ENCODE measurements at regions not wholly inside any gene's neighbourhood (a gene's known extent, or its start where the extent isn't known, plus 50 kb on each side); places are given as distances from the start of the nearest gene placed in this dataset.

- Histone ChIP-seq H2AFZ (ENCODE audit: low read depth) (no peak overlapping the region), H3K36me3 (ENCODE audit: insufficient read depth) (no peaks in the 10 kb centered on the region), H3K4me2 (no peak overlapping the region), H3K4me1 (ENCODE audit: low read depth, poor library complexity, severe bottlenecking) (no peaks in the 10 kb centered on the region), H3K9ac (no peak overlapping the region), H3K27me3 (ENCODE audit: insufficient read depth, low read depth) (no peaks in the 10 kb centered on the region), H4K20me1 (ENCODE audit: insufficient read depth) (no peaks in the 10 kb centered on the region), H3K27ac (no peak overlapping the region), H3K4me3 (IDR thresholded peaks at IDR 0.05; ENCODE audit: insufficient read depth, low read depth, low read length) (no peak overlapping the region), H3K79me2 (ENCODE audit: insufficient read depth, low read depth) (no peaks in the 10 kb centered on the region)
- TF ChIP-seq CTCF (conservative IDR thresholded peaks at IDR 0.05; ENCODE audit: low read depth, low read length), result no peak
Observed at GRCh38 chr4:11727903-11728564, 299.3 kb upstream of the HS3ST1 start.

GRCh38 chr4:11724731-11725130 is 296.0 kb upstream of the HS3ST1 start:
- no peaks in the 10 kb centered on the region for H3K27me3 ChIP-seq (ENCODE audit: insufficient read depth, low read depth)
- H2AFZ ChIP-seq (ENCODE audit: low read depth), result no peak overlapping the region
- H4K20me1 ChIP-seq (ENCODE audit: insufficient read depth), result no peaks in the 10 kb centered on the region
- H3K4me3 ChIP-seq (IDR thresholded peaks at IDR 0.05; ENCODE audit: insufficient read depth, low read depth, low read length), result no peak overlapping the region
- no peaks in the 10 kb centered on the region for H3K36me3 ChIP-seq (ENCODE audit: insufficient read depth)
- TF ChIP-seq CTCF (conservative IDR thresholded peaks at IDR 0.05; ENCODE audit: low read depth, low read length), result no peak
- H3K79me2 ChIP-seq (ENCODE audit: insufficient read depth, low read depth), result no peaks in the 10 kb centered on the region
- no peak overlapping the region for H3K9ac ChIP-seq
- H3K4me2 ChIP-seq, result no peak overlapping the region
- no peak overlapping the region for H3K27ac ChIP-seq
- H3K4me1 ChIP-seq (ENCODE audit: low read depth, poor library complexity, severe bottlenecking), result no peaks in the 10 kb centered on the region

GRCh38 chr4:11722223-11722622 is 293.5 kb upstream of the HS3ST1 start:
- H3K4me3 ChIP-seq (IDR thresholded peaks at IDR 0.05; ENCODE audit: insufficient read depth, low read depth, low read length), result no peak overlapping the region
- no peak for TF ChIP-seq CTCF (conservative IDR thresholded peaks at IDR 0.05; ENCODE audit: low read depth, low read length)
- H3K9ac ChIP-seq, result no peak overlapping the region
- no peaks in the 10 kb centered on the region for H3K4me1 ChIP-seq (ENCODE audit: low read depth, poor library complexity, severe bottlenecking)
- no peak overlapping the region for H3K4me2 ChIP-seq
- H3K36me3 ChIP-seq (ENCODE audit: insufficient read depth), result no peaks in the 10 kb centered on the region
- H3K27ac ChIP-seq, result no peak overlapping the region
- H3K27me3 ChIP-seq (ENCODE audit: insufficient read depth, low read depth), result no peaks in the 10 kb centered on the region
- H3K79me2 ChIP-seq (ENCODE audit: insufficient read depth, low read depth), result no peaks in the 10 kb centered on the region
- H2AFZ ChIP-seq (ENCODE audit: low read depth), result no peak overlapping the region
- H4K20me1 ChIP-seq (ENCODE audit: insufficient read depth), result no peaks in the 10 kb centered on the region

GRCh38 chr4:11720292-11720691 is 291.6 kb upstream of the HS3ST1 start:
- Histone ChIP-seq H3K4me3 (IDR thresholded peaks at IDR 0.05; ENCODE audit: insufficient read depth, low read depth, low read length) (no peak overlapping the region), H3K4me1 (ENCODE audit: low read depth, poor library complexity, severe bottlenecking) (no peaks in the 10 kb centered on the region), H3K36me3 (ENCODE audit: insufficient read depth) (no peaks in the 10 kb centered on the region), H3K79me2 (ENCODE audit: insufficient read depth, low read depth) (no peaks in the 10 kb centered on the region), H3K4me2 (no peak overlapping the region), H4K20me1 (ENCODE audit: insufficient read depth) (no peaks in the 10 kb centered on the region), H2AFZ (ENCODE audit: low read depth) (no peak overlapping the region), H3K27ac (no peak overlapping the region), H3K27me3 (ENCODE audit: insufficient read depth, low read depth) (no peaks in the 10 kb centered on the region), H3K9ac (no peak overlapping the region)
- TF ChIP-seq CTCF (conservative IDR thresholded peaks at IDR 0.05; ENCODE audit: low read depth, low read length), result no peak

All from KMS-11 (cell line).